GM19452 (cell line): ENCODE measurements at regions not wholly inside any gene's neighbourhood (a gene's known extent, or its start where the extent isn't known, plus 50 kb on each side); places are given as distances from the start of the nearest gene placed in this dataset.

Source experiments
- ATAC-seq: cut with Tn5 transposase; IDR thresholded peaks from one replicate; pipeline ENCODE4 v1.9.1; 2021; ENCODE audit not compliant: unreplicated experiment

- no peak for ATAC-seq
Observed at GRCh38 chr2:234840336-234840735, 111.5 kb upstream of the SH3BP4 start.

GRCh38 chr2:234839285-234839684 lies 112.5 kb upstream of the SH3BP4 start:
- no peak for ATAC-seq

- no peak for ATAC-seq
Observed at GRCh38 chr2:234836271-234836670, 115.5 kb upstream of the SH3BP4 start.

- no peak for ATAC-seq
Observed at GRCh38 chr2:234835738-234836137, 116.1 kb upstream of the SH3BP4 start.

- no peak for ATAC-seq
Observed at GRCh38 chr2:234834228-234834923, 117.4 kb upstream of the SH3BP4 start.

- no peak for ATAC-seq
Observed at GRCh38 chr2:234830853-234831252, 121.0 kb upstream of the SH3BP4 start.

GRCh38 chr2:234829074-234829455 lies 122.8 kb upstream of the SH3BP4 start:
- ATAC-seq = no peak

GRCh38 chr2:234828382-234829073 lies 123.3 kb upstream of the SH3BP4 start:
- no peak for ATAC-seq

- no peak for ATAC-seq
Observed at GRCh38 chr2:234827096-234827860, 124.5 kb upstream of the SH3BP4 start.

- ATAC-seq = no peak
Observed at GRCh38 chr2:234826681-234827080, 125.1 kb upstream of the SH3BP4 start.

GRCh38 chr2:234825616-234826015 lies 126.2 kb upstream of the SH3BP4 start:
- no peak for ATAC-seq

- no peak for ATAC-seq
Observed at GRCh38 chr2:234823877-234824376, 127.9 kb upstream of the SH3BP4 start.

GRCh38 chr2:234823196-234823876 lies 128.5 kb upstream of the SH3BP4 start:
- ATAC-seq = no peak

GRCh38 chr2:234821946-234822475 lies 129.8 kb upstream of the SH3BP4 start:
- ATAC-seq = no peak

- no peak for ATAC-seq
Observed at GRCh38 chr2:234818937-234819336, 132.9 kb upstream of the SH3BP4 start.

GRCh38 chr2:234816491-234816890 lies 135.3 kb upstream of the SH3BP4 start:
- ATAC-seq = no peak

- no peak for ATAC-seq
Observed at GRCh38 chr2:234816056-234816455, 135.8 kb upstream of the SH3BP4 start.

GRCh38 chr2:234814374-234814773 lies 137.4 kb upstream of the SH3BP4 start:
- ATAC-seq = no peak

GRCh38 chr2:234812851-234813250 lies 139.0 kb upstream of the SH3BP4 start:
- ATAC-seq = no peak

GRCh38 chr2:234808907-234809306 lies 142.9 kb upstream of the SH3BP4 start:
- ATAC-seq = no peak

- no peak for ATAC-seq
Observed at GRCh38 chr2:234806818-234807217, 145.0 kb upstream of the SH3BP4 start.
